EL (cell line): ENCODE measurements at regions not wholly inside any gene's neighbourhood (a gene's known extent, or its start where the extent isn't known, plus 50 kb on each side); places are given as distances from the start of the nearest gene placed in this dataset.

Source experiments
- DNase-seq: peaks from one replicate; pipeline ENCODE4 v3.0.0-alpha.2; 2016

GRCh38 chr1:177891809-177892208, 78.0 kb downstream of the SEC16B start:
- DNase-seq = no peak

- no peak for DNase-seq
These were observed 79.4 kb downstream of the SEC16B start for GRCh38 chr1:177890479-177890878.

GRCh38 chr1:177884479-177885021, 85.3 kb downstream of the SEC16B start:
- DNase-seq = no peak

- DNase-seq = no peak
These were observed 86.3 kb downstream of the SEC16B start for GRCh38 chr1:177883581-177883980.

GRCh38 chr1:177880339-177880891, 89.4 kb downstream of the SEC16B start:
- no peak for DNase-seq

GRCh38 chr1:177877086-177877485, 92.8 kb downstream of the SEC16B start:
- DNase-seq = no peak

GRCh38 chr1:177873238-177873637, 96.6 kb downstream of the SEC16B start:
- DNase-seq = peak; percentile 93

GRCh38 chr1:177872308-177872900, 97.5 kb downstream of the SEC16B start:
- no peak for DNase-seq

- DNase-seq = no peak
These were observed 98.1 kb downstream of the SEC16B start for GRCh38 chr1:177871613-177872307.

- no peak for DNase-seq
These were observed 100.3 kb downstream of the SEC16B start for GRCh38 chr1:177869586-177869985.

GRCh38 chr1:177869011-177869410, 100.8 kb downstream of the SEC16B start:
- DNase-seq = peak; percentile 33

GRCh38 chr1:177865807-177866206, 104.1 kb downstream of the SEC16B start:
- no peak for DNase-seq

- no peak for DNase-seq
These were observed 105.1 kb downstream of the SEC16B start for GRCh38 chr1:177864538-177865305.

- DNase-seq = peak; percentile 82
These were observed 106.1 kb downstream of the SEC16B start for GRCh38 chr1:177863796-177864195.

- DNase-seq = peak; percentile 78
These were observed 106.9 kb downstream of the SEC16B start for GRCh38 chr1:177862916-177863315.

- DNase-seq = no peak
These were observed 110.3 kb downstream of the SEC16B start for GRCh38 chr1:177859572-177859971.

GRCh38 chr1:177858332-177858821, 111.5 kb downstream of the SEC16B start:
- peak; percentile 55 for DNase-seq

- no peak for DNase-seq
These were observed 112.6 kb downstream of the SEC16B start for GRCh38 chr1:177857285-177857684.

GRCh38 chr1:177854951-177855350, 114.9 kb downstream of the SEC16B start:
- no peak for DNase-seq

- DNase-seq = no peak
These were observed 120.1 kb downstream of the SEC16B start for GRCh38 chr1:177849579-177850290.

- no peak for DNase-seq
These were observed 120.7 kb downstream of the SEC16B start for GRCh38 chr1:177849130-177849529.

- DNase-seq = peak; percentile 35
These were observed 121.3 kb downstream of the SEC16B start for GRCh38 chr1:177848577-177848976.
